GM12891 (cell line): ENCODE measurements at regions not wholly inside any gene's neighbourhood (a gene's known extent, or its start where the extent isn't known, plus 50 kb on each side); places are given as distances from the start of the nearest gene placed in this dataset.

Source experiments
- POLR2A ChIP-seq: IDR thresholded peaks from 2 replicates; pipeline ENCODE4 v1.6.1; 2011; ENCODE audit warnings: low read depth, low read length, control low read depth
- SPI1 ChIP-seq: IDR thresholded peaks from 2 replicates; pipeline ENCODE4 v1.6.1; 2011; ENCODE audit warnings: low read depth, low read length, control low read depth
- TAF1 ChIP-seq: IDR thresholded peaks from 2 replicates; pipeline ENCODE4 v1.6.1; 2011; ENCODE audit warnings: low read depth, low read length, control low read depth

DNA sequence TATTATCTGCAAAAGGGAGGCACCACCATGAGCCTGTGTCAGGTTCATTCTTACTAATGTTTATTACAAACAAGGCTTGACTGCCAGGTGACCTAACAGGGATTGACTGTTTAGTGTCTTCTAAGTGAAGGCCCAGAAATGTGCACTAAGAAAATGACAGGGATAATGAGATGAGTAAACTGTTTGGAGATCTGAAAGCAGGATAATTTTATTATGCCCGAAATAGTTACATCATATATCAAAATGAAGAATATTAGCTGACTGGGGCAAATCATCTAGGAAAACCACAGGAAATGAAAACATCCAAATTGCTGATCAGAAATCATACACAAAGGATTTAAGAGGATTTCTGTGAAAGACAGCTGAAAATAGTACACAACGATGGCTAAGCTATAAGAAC is 516.7 kb downstream of the HDGFL1 start:
- TF ChIP-seq POLR2A (no peak), SPI1 (no peak), TAF1 (no peak)
